ENCODE measurements at regions not wholly inside any gene's neighbourhood (a gene's known extent, or its start where the extent isn't known, plus 50 kb on each side); places are given as distances from the start of the nearest gene placed in this dataset.
"Not testable (repeated sequence)": the region's sequence is repeated elsewhere in the genome, so short reads cannot be mapped to it uniquely, and the experiment has no call there.

- ATAC-seq (ENCODE audit: low FRiP score) = no peak
- no peak for DNase-seq (ENCODE audit: low spot score)
- no peak for TF ChIP-seq CTCF (IDR thresholded peaks at IDR 0.05)
These were observed 1170.7 kb upstream of the SLC39A10 start for GRCh38 chr2:194486326-194486725.

GRCh38 chr2:194483041-194483440 is 1174.0 kb upstream of the SLC39A10 start:
- DNase-seq (ENCODE audit: low spot score) (no peak), ATAC-seq (ENCODE audit: low FRiP score) (no peak)
- TF ChIP-seq CTCF (IDR thresholded peaks at IDR 0.05) = no peak

GRCh38 chr2:194465641-194466040 is 1191.4 kb upstream of the SLC39A10 start:
- DNase-seq (ENCODE audit: low spot score) (no peak), ATAC-seq (ENCODE audit: low FRiP score) (no peak)
- TF ChIP-seq CTCF (IDR thresholded peaks at IDR 0.05) = no peak

- DNase-seq (ENCODE audit: low spot score) (no peak), ATAC-seq (ENCODE audit: low FRiP score) (no peak)
- TF ChIP-seq CTCF (IDR thresholded peaks at IDR 0.05) = no peak
These were observed 1191.9 kb upstream of the SLC39A10 start for GRCh38 chr2:194464964-194465638.

- ATAC-seq (ENCODE audit: low FRiP score); DNase-seq (ENCODE audit: low spot score): not testable (repeated sequence)
These were observed 1194.1 kb upstream of the SLC39A10 start for GRCh38 chr2:194462883-194463282.

- DNase-seq (ENCODE audit: low spot score) (no peak), ATAC-seq (ENCODE audit: low FRiP score) (no peak)
- TF ChIP-seq CTCF (IDR thresholded peaks at IDR 0.05) = no peak
These were observed 1201.7 kb upstream of the SLC39A10 start for GRCh38 chr2:194455358-194455757.

GRCh38 chr2:194452504-194452903 is 1204.5 kb upstream of the SLC39A10 start:
- ATAC-seq (ENCODE audit: low FRiP score) (no peak), DNase-seq (ENCODE audit: low spot score) (no peak)
- no peak for TF ChIP-seq CTCF (IDR thresholded peaks at IDR 0.05)

Measured in omental fat pad (tissue), 3 donors.